Smooth muscle cell (in vitro differentiated cells): ENCODE measurements at regions not wholly inside any gene's neighbourhood (a gene's known extent, or its start where the extent isn't known, plus 50 kb on each side); places are given as distances from the start of the nearest gene placed in this dataset.

Experiments
- DNase-seq: peaks from one replicate; lab custom pipeline; 2025; ENCODE audit not compliant: unreplicated experiment; lab: John Stamatoyannopoulos, UW
- H2AFZ ChIP-seq: fragments of 200-600 bp; sonication (generic); 2 replicates; pipeline ENCODE4 v1.6.0; 2016; ENCODE audit warnings: antibody characterized with exemption, low read depth, mild to moderate bottlenecking
- H3F3A ChIP-seq: fragments of 200-600 bp; sonication (generic); 2 replicates; pipeline ENCODE4 v1.6.0; 2017; ENCODE audit warnings: antibody characterized with exemption, low read depth
- H3K27ac ChIP-seq: fragments of 200-600 bp; sonication (generic); 2 replicates; pipeline ENCODE4 v1.5.1; 2016; ENCODE audit warnings: low read depth, mild to moderate bottlenecking
- H3K27me3 ChIP-seq: fragments of 200-600 bp; sonication (generic); 2 replicates; pipeline ENCODE4 v1.6.1; 2016; ENCODE audit warnings: low read depth, mild to moderate bottlenecking
- H3K36me3 ChIP-seq: fragments of 200-600 bp; sonication (generic); 2 replicates; pipeline ENCODE4 v1.5.1; 2016; ENCODE audit warnings: low read depth
- H3K4me1 ChIP-seq: fragments of 200-600 bp; sonication (generic); 2 replicates; pipeline ENCODE4 v1.5.1; 2016; ENCODE audit warnings: low read depth
- H3K4me2 ChIP-seq: fragments of 200-600 bp; sonication (generic); 2 replicates; pipeline ENCODE4 v1.6.0; 2016; ENCODE audit warnings: mild to moderate bottlenecking
- H3K4me3 ChIP-seq: fragments of 200-600 bp; sonication (generic); 2 replicates; pipeline ENCODE4 v1.5.1; 2016; ENCODE audit warnings: mild to moderate bottlenecking
- H3K79me2 ChIP-seq: fragments of 200-600 bp; sonication (generic); 2 replicates; pipeline ENCODE4 v1.6.0; 2016; ENCODE audit warnings: low read depth, mild to moderate bottlenecking
- H3K9ac ChIP-seq: fragments of 200-600 bp; sonication (generic); 2 replicates; pipeline ENCODE4 v1.6.0; 2016; ENCODE audit warnings: low read depth
- H3K9me3 ChIP-seq: fragments of 200-600 bp; sonication (generic); replicated peaks from 2 replicates; pipeline ENCODE4 v1.5.1; 2016; ENCODE audit warnings: low read depth
- H4K20me1 ChIP-seq: fragments of 200-600 bp; sonication (generic); 2 replicates; pipeline ENCODE4 v1.6.0; 2016; ENCODE audit warnings: low read depth
- WGBS: methylation state at CpG from one replicate; pipeline ENCODE4 v1.1.7; 2016; ENCODE audit warnings: low lambda C conversion rate; 5-methylcytosine and 5-hydroxymethylcytosine counted together
- TF ChIP-seq, protein P1 (sequence below): fragments of 200-600 bp; sonication (generic); IDR thresholded peaks from 2 replicates; pipeline ENCODE4 v1.5.1; 2017; ENCODE audit warnings: borderline replicate concordance, mild to moderate bottlenecking, antibody characterized with exemption; ENCODE audit not compliant: insufficient read depth, poor library complexity, severe bottlenecking

DNA sequence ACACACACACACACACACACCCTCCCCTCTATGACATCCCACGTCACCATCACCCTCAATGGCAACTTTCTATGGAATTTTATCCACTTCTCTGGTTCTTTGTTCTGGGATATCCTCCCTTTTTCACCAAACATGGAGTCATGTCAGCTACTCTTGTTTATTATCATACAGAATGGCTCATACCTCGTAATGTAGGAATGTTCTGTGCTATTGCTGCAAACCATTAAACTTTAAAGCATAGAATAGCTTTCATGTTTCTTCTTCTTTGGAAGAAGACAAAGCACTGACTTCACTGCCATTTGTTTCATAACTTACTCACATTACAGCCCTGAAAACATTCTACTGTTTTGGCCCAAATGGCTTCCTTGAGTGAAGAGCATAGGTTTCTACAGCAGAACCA, 163.4 kb downstream of the FOXO1 start:
- Histone ChIP-seq H3K79me2 (no peaks in the 10 kb centered on the region), H3K36me3 (no peaks in the 10 kb centered on the region), H3K9me3 (no peaks in the 10 kb centered on the region), H3K4me3 (no peak overlapping the region), H3K27me3 (no peaks in the 10 kb centered on the region), H4K20me1 (no peaks in the 10 kb centered on the region), H3F3A (no peaks in the 10 kb centered on the region), H3K4me2 (no peak overlapping the region), H2AFZ (no peak overlapping the region), H3K9ac (no peak overlapping the region), H3K27ac (peak overlapping the region; percentile 73), H3K4me1 (no peaks in the 10 kb centered on the region)
- DNase-seq = no peak
- WGBS = 75% methylated on average over 2 of the region's 2 CpGs
- TF ChIP-seq, protein P1, sequence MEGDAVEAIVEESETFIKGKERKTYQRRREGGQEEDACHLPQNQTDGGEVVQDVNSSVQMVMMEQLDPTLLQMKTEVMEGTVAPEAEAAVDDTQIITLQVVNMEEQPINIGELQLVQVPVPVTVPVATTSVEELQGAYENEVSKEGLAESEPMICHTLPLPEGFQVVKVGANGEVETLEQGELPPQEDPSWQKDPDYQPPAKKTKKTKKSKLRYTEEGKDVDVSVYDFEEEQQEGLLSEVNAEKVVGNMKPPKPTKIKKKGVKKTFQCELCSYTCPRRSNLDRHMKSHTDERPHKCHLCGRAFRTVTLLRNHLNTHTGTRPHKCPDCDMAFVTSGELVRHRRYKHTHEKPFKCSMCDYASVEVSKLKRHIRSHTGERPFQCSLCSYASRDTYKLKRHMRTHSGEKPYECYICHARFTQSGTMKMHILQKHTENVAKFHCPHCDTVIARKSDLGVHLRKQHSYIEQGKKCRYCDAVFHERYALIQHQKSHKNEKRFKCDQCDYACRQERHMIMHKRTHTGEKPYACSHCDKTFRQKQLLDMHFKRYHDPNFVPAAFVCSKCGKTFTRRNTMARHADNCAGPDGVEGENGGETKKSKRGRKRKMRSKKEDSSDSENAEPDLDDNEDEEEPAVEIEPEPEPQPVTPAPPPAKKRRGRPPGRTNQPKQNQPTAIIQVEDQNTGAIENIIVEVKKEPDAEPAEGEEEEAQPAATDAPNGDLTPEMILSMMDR = no peak

DNA sequence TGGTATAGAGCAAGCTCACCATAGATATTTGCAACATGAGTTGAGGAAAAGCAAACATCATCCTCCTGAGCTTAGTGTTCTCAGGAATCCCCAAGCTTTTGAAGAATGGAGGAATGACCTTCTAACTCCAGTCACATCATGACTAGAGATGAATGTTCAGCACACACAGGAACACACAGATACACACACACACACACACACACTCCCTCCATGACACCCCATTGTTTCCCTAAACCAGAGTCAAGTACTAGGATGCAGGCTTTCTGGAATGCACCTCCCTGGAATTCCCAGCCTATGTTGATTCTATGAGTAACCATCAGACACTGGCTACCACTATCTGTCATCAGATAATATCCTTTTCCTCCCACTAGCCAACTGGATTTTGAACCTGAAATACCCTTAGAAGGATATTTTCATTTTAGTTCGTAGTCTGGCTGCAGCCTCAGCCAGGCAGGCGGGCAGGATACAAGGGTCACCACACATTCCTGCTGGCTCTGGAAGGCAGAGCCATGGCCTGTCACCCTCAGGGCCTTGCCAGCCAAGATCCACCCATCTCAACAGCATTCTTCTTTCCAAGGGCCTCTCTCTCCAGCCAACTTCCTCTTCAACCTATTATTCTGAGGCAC, 162.4 kb downstream of the FOXO1 start:
- WGBS = 53% methylated on average over 2 of the region's 2 CpGs
- no peak overlapping the region for H2AFZ ChIP-seq
- no peaks in the 10 kb centered on the region for H3K9me3 ChIP-seq
- no peaks in the 10 kb centered on the region for H3K27me3 ChIP-seq
- H4K20me1 ChIP-seq = no peaks in the 10 kb centered on the region
- no peak overlapping the region for H3K9ac ChIP-seq
- H3K36me3 ChIP-seq = no peaks in the 10 kb centered on the region
- no peaks in the 10 kb centered on the region for H3K4me1 ChIP-seq
- no peaks in the 10 kb centered on the region for H3F3A ChIP-seq
- TF ChIP-seq, protein P1 = no peak
- H3K4me3 ChIP-seq = no peak overlapping the region
- H3K79me2 ChIP-seq = no peaks in the 10 kb centered on the region
- DNase-seq = no peak
- peak overlapping the region; percentile 73 for H3K27ac ChIP-seq
- H3K4me2 ChIP-seq = peak overlapping the region; percentile 52

DNA sequence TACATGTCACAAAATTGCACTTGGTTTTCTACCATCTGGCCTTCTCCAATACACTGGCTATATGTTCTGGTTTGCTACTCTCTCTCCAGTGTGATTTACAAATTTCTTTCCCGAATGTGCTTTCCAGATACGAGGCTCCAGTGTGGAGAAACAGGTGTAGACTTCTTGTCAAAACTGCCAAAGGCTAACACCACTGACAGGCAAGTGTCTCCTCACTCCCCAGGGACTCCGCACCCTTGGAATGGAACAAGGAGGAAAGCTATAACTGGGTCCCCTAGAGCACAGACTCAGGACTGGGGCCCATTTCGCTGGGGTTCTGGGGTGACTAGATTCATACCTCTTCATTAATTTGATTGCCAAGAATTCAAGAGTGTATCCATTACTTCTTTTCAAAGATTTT, 161.8 kb downstream of the FOXO1 start:
- H4K20me1 ChIP-seq = no peaks in the 10 kb centered on the region
- H2AFZ ChIP-seq = no peak overlapping the region

More for the DNA sequence above, 161.8 kb downstream of the FOXO1 start:
- peak overlapping the region; percentile 73 for H3K27ac ChIP-seq
- TF ChIP-seq, protein P1 = no peak
- H3K9me3 ChIP-seq = no peaks in the 10 kb centered on the region
- H3K27me3 ChIP-seq = no peaks in the 10 kb centered on the region
- WGBS = 96% methylated on average over 4 of the region's 4 CpGs
- H3K4me3 ChIP-seq = no peak overlapping the region
- no peaks in the 10 kb centered on the region for H3K4me1 ChIP-seq
- no peaks in the 10 kb centered on the region for H3F3A ChIP-seq
- H3K36me3 ChIP-seq = no peaks in the 10 kb centered on the region
- no peak for DNase-seq
- H3K4me2 ChIP-seq = peak overlapping the region; percentile 1
- no peak overlapping the region for H3K9ac ChIP-seq
- H3K79me2 ChIP-seq = no peaks in the 10 kb centered on the region
